ENCODE measurements at regions not wholly inside any gene's neighbourhood (a gene's known extent, or its start where the extent isn't known, plus 50 kb on each side); places are given as distances from the start of the nearest gene placed in this dataset.

DNA sequence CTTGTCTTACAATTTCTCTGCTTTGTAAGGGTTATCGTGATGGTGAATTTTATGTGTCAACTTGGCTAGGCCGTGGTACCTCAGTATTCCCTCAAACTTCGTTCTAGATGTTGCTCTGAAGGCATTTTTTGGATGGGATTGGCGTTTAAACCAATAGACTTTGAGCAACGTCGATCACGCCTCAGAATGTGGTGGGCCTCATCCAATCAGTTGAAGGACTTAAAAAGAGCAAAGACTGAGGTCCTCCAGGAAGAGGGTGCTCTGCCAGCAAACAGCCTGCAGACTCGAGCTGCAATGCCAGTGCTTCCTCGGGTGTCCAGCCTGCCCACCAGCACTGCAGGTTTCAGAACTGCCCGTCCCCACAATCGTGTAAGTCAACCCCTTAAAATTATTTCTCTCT lies 145.8 kb upstream of the SALL3 start:
- no peak for TF ChIP-seq POLR2A (IDR thresholded peaks at IDR 0.05)
- TF ChIP-seq, protein P1, sequence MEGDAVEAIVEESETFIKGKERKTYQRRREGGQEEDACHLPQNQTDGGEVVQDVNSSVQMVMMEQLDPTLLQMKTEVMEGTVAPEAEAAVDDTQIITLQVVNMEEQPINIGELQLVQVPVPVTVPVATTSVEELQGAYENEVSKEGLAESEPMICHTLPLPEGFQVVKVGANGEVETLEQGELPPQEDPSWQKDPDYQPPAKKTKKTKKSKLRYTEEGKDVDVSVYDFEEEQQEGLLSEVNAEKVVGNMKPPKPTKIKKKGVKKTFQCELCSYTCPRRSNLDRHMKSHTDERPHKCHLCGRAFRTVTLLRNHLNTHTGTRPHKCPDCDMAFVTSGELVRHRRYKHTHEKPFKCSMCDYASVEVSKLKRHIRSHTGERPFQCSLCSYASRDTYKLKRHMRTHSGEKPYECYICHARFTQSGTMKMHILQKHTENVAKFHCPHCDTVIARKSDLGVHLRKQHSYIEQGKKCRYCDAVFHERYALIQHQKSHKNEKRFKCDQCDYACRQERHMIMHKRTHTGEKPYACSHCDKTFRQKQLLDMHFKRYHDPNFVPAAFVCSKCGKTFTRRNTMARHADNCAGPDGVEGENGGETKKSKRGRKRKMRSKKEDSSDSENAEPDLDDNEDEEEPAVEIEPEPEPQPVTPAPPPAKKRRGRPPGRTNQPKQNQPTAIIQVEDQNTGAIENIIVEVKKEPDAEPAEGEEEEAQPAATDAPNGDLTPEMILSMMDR (IDR thresholded peaks at IDR 0.05): no peak
